H9 (cell line): ENCODE measurements at regions not wholly inside any gene's neighbourhood (a gene's known extent, or its start where the extent isn't known, plus 50 kb on each side); places are given as distances from the start of the nearest gene placed in this dataset.

Experiments
- DNase-seq: peaks from one replicate; pipeline ENCODE4 v3.0.0-alpha.2; 2017
- H2AFZ ChIP-seq: one replicate; pipeline ENCODE4 v1.6.1; 2013; ENCODE audit warnings: mild to moderate bottlenecking, low read length, control low read depth, moderate library complexity
- H2AK5ac ChIP-seq: 2 replicates; pipeline ENCODE4 v1.6.1; 2013; ENCODE audit warnings: low read length, control low read depth, mixed read lengths; ENCODE audit not compliant: insufficient read length
- H2BK120ac ChIP-seq: one replicate; pipeline ENCODE4 v1.6.1; 2013; ENCODE audit warnings: low read depth, mild to moderate bottlenecking, low read length, control low read depth, inconsistent platforms; ENCODE audit not compliant: poor library complexity, severe bottlenecking
- H2BK12ac ChIP-seq: 2 replicates; pipeline ENCODE4 v1.6.1; 2013; ENCODE audit warnings: low read length, control low read depth, mixed read lengths, low read depth; ENCODE audit not compliant: insufficient read length
- H2BK15ac ChIP-seq: 2 replicates; pipeline ENCODE4 v1.6.1; 2013; ENCODE audit warnings: low read depth, low read length, control low read depth
- H2BK20ac ChIP-seq: one replicate; pipeline ENCODE4 v1.6.1; 2013; ENCODE audit warnings: low read depth, mild to moderate bottlenecking, low read length, control low read depth, inconsistent platforms; ENCODE audit not compliant: poor library complexity, severe bottlenecking
- H2BK5ac ChIP-seq: 2 replicates; pipeline ENCODE4 v1.6.1; 2013; ENCODE audit warnings: low read length, control low read depth, mixed read lengths; ENCODE audit not compliant: insufficient read length
- H3K14ac ChIP-seq: 2 replicates; pipeline ENCODE4 v1.6.1; 2013; ENCODE audit warnings: low read length, control low read depth; ENCODE audit not compliant: insufficient read depth
- H3K18ac ChIP-seq: 2 replicates; pipeline ENCODE4 v1.6.1; 2013; ENCODE audit warnings: low read depth, mild to moderate bottlenecking, mixed read lengths, low read length, control low read depth; ENCODE audit not compliant: insufficient read length
- H3K23ac ChIP-seq: 2 replicates; pipeline ENCODE4 v1.6.1; 2013; ENCODE audit warnings: low read length, control low read depth, mixed read lengths, low read depth; ENCODE audit not compliant: insufficient read length
- H3K23me2 ChIP-seq: 2 replicates; pipeline ENCODE4 v1.6.1; 2013; ENCODE audit warnings: low read depth, mild to moderate bottlenecking, mixed read lengths, low read length, control low read depth; ENCODE audit not compliant: insufficient read length, poor library complexity, severe bottlenecking
- H3K27ac ChIP-seq: 2 replicates; pipeline ENCODE4 v1.5.1; 2013; ENCODE audit warnings: low read length, control low read depth, mixed read lengths, low read depth; ENCODE audit not compliant: insufficient read length
- H3K27me3 ChIP-seq: 2 replicates; pipeline ENCODE4 v1.6.1; 2013; ENCODE audit warnings: low read length, control low read depth, inconsistent platforms; ENCODE audit not compliant: insufficient read depth
- H3K4ac ChIP-seq: 2 replicates; pipeline ENCODE4 v1.6.1; 2013; ENCODE audit warnings: low read depth, mild to moderate bottlenecking, control low read depth, inconsistent platforms, low read length, moderate library complexity
- H3K4me1 ChIP-seq: 2 replicates; pipeline ENCODE4 v1.6.1; 2013; ENCODE audit warnings: low read length, control low read depth, inconsistent platforms; ENCODE audit not compliant: insufficient read depth
- H3K4me2 ChIP-seq: 2 replicates; pipeline ENCODE4 v1.6.1; 2013; ENCODE audit warnings: low read length, control low read depth, mixed read lengths; ENCODE audit not compliant: insufficient read length, insufficient read depth
- H3K56ac ChIP-seq: 2 replicates; pipeline ENCODE4 v1.6.1; 2013; ENCODE audit warnings: low read depth, mild to moderate bottlenecking, mixed read lengths, low read length, control low read depth; ENCODE audit not compliant: insufficient read length
- H3K79me1 ChIP-seq: 2 replicates; pipeline ENCODE4 v1.6.1; 2013; ENCODE audit warnings: low read depth, mild to moderate bottlenecking, moderate library complexity, low read length, control low read depth, inconsistent platforms; ENCODE audit not compliant: insufficient read depth, poor library complexity, severe bottlenecking
- H3K79me2 ChIP-seq: 2 replicates; pipeline ENCODE4 v1.6.1; 2013; ENCODE audit warnings: low read length, control low read depth, inconsistent platforms; ENCODE audit not compliant: insufficient read depth
- H3K9ac ChIP-seq: 2 replicates; pipeline ENCODE4 v1.6.1; 2013; ENCODE audit warnings: low read length, control low read depth, mixed read lengths; ENCODE audit not compliant: insufficient read length; ENCODE audit errors: extremely low read depth
- H3K9me3 ChIP-seq: one replicate; pipeline ENCODE4 v1.6.1; 2013; ENCODE audit warnings: low read depth, low read length, inconsistent platforms; ENCODE audit not compliant: control insufficient read depth
- H3T11ph ChIP-seq: one replicate; pipeline ENCODE4 v1.6.1; 2013; ENCODE audit warnings: mild to moderate bottlenecking, low read length, control low read depth, inconsistent platforms
- H4K20me1 ChIP-seq: one replicate; pipeline ENCODE4 v1.6.1; 2013; ENCODE audit not compliant: control insufficient read depth, insufficient read length, insufficient read depth
- H4K5ac ChIP-seq: 2 replicates; pipeline ENCODE4 v1.6.1; 2013; ENCODE audit warnings: low read depth, mild to moderate bottlenecking, mixed read lengths, low read length, control low read depth; ENCODE audit not compliant: insufficient read length
- H4K8ac ChIP-seq: replicated peaks from 2 replicates; pipeline ENCODE4 v1.6.1; 2013; ENCODE audit warnings: low read length, control low read depth, mixed read lengths, low read depth; ENCODE audit not compliant: insufficient read length
- H4K91ac ChIP-seq: 2 replicates; pipeline ENCODE4 v1.6.1; 2013; ENCODE audit warnings: low read depth, mild to moderate bottlenecking, moderate library complexity, mixed read lengths, low read length, control low read depth; ENCODE audit not compliant: insufficient read length
- H3K27ac Mint-ChIP-seq, 3 experiments: 2 replicates in 2 of 3; 3 replicates in 1 of 3; pipeline ENCODE4 v1.8.0; 2020 to 2021; ENCODE audit warnings: mixed read lengths in 3 of 3, mild to moderate bottlenecking in 1 of 3, moderate library complexity in 1 of 3
- H3K27me3 Mint-ChIP-seq: 2 replicates; pipeline ENCODE4 v1.8.0; 2021; ENCODE audit warnings: low read depth, mild to moderate bottlenecking, moderate library complexity, mixed read lengths
- H3K36me3 Mint-ChIP-seq, 3 experiments: 2 replicates in 2 of 3; 3 replicates in 1 of 3; pipeline ENCODE4 v1.8.0; 2020 to 2021; ENCODE audit warnings: low read depth in 3 of 3, mixed read lengths in 3 of 3; ENCODE audit not compliant: insufficient read depth in 1 of 3
- H3K4me1 Mint-ChIP-seq, 2 experiments: 2 replicates each; pipeline ENCODE4 v1.8.0; 2020; ENCODE audit warnings: mixed read lengths in 2 of 2
- H3K4me3 Mint-ChIP-seq, 2 experiments: 2 replicates in 1 of 2; 3 replicates in 1 of 2; pipeline ENCODE4 v1.8.0; 2020 to 2021; ENCODE audit warnings: mild to moderate bottlenecking in 2 of 2, mixed read lengths in 2 of 2, moderate library complexity in 1 of 2
- H3K9me3 Mint-ChIP-seq, 2 experiments: 2 replicates in 1 of 2; 3 replicates in 1 of 2; pipeline ENCODE4 v1.8.0; 2020; ENCODE audit warnings: mild to moderate bottlenecking in 2 of 2, mixed read lengths in 2 of 2, moderate library complexity in 1 of 2
- WGBS: extraction: QIAGEN DNeasy Blood & Tissue Kit; methylation state at CpG from one replicate; pipeline ENCODE4 v1.1.7; 2013; ENCODE audit warnings: missing lambda C conversion rate, low lambda C conversion rate, mixed read lengths; ENCODE audit not compliant: insufficient read length; ENCODE audit errors: extremely low coverage; 5-methylcytosine and 5-hydroxymethylcytosine counted together
- TF ChIP-seq, protein P1 (sequence below): fragments of 200-600 bp; sonication (generic); conservative IDR thresholded peaks from 3 replicates; pipeline ENCODE4 v1.8.0; 2021; ENCODE audit warnings: antibody characterized with exemption, mild to moderate bottlenecking

DNA sequence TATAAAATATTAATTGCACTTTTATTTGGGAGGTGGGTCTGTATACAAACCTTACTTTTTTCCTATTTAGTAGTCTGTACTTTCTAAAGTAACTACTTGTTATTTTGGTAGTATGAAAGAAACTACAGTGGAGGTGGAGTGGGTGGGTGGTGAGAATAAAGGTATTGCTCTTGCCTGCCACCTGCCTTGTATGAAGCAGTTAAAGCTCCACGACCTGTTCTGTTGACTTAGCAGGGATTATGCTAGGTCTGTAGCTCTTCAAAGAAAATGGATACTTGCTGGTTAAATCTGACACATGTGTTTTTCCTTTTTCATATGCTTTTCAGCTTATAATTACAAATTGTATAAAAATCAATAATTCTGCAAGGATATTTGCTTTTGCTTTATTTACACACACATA is 111.9 kb downstream of the EHF start:
- Histone ChIP-seq H2AFZ (no peak overlapping the region), H3K18ac (no peak overlapping the region), H2BK12ac (no peak overlapping the region), H3K23ac (no peak overlapping the region), H3K4me1 (no peaks in the 10 kb centered on the region), H3K27me3 (no peaks in the 10 kb centered on the region), H4K5ac (no peak overlapping the region), H2BK5ac (no peak overlapping the region), H3K56ac (no peak overlapping the region), H3K79me1 (no peaks in the 10 kb centered on the region), H4K91ac (no peak overlapping the region), H2BK120ac (no peak overlapping the region), H4K20me1 (no peaks in the 10 kb centered on the region), H3K14ac (no peak overlapping the region), H3K23me2 (no peaks in the 10 kb centered on the region), H3K9me3 (no peaks in the 10 kb centered on the region), H3T11ph (no peak overlapping the region), H3K4ac (no peak overlapping the region), H3K79me2 (no peaks in the 10 kb centered on the region), H2BK20ac (no peak overlapping the region), H3K4me2 (no peak overlapping the region), H3K27ac (no peak overlapping the region), H3K9ac (no peak overlapping the region), H2BK15ac (no peak overlapping the region), H2AK5ac (no peak overlapping the region), H4K8ac (no peak overlapping the region)
- TF ChIP-seq, protein P1, sequence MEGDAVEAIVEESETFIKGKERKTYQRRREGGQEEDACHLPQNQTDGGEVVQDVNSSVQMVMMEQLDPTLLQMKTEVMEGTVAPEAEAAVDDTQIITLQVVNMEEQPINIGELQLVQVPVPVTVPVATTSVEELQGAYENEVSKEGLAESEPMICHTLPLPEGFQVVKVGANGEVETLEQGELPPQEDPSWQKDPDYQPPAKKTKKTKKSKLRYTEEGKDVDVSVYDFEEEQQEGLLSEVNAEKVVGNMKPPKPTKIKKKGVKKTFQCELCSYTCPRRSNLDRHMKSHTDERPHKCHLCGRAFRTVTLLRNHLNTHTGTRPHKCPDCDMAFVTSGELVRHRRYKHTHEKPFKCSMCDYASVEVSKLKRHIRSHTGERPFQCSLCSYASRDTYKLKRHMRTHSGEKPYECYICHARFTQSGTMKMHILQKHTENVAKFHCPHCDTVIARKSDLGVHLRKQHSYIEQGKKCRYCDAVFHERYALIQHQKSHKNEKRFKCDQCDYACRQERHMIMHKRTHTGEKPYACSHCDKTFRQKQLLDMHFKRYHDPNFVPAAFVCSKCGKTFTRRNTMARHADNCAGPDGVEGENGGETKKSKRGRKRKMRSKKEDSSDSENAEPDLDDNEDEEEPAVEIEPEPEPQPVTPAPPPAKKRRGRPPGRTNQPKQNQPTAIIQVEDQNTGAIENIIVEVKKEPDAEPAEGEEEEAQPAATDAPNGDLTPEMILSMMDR, result no peak
- no peak for DNase-seq
- H3K4me3 Mint-ChIP-seq, result no peak overlapping the region
- peaks cover 39 to 66% (median 53%) of the 10 kb centered on the region in 3 experiments for H3K36me3 Mint-ChIP-seq
- H3K27ac Mint-ChIP-seq, result no peak overlapping the region
- no peaks in the 10 kb centered on the region for H3K27me3 Mint-ChIP-seq
- H3K9me3 Mint-ChIP-seq, result peaks cover 16 to 17% of the 10 kb centered on the region in 2 experiments
- no peaks in the 10 kb centered on the region for H3K4me1 Mint-ChIP-seq
- WGBS, result no CpG with 5 or more reads among the region's 1 CpG
